OCI-LY7 (cell line): ENCODE measurements at regions not wholly inside any gene's neighbourhood (a gene's known extent, or its start where the extent isn't known, plus 50 kb on each side); places are given as distances from the start of the nearest gene placed in this dataset.

Experiments
- BruUV-seq: library from RNA; stranded (reverse); fragments of 400-500 nt; replicated peaks from 2 replicates; lab custom pipeline; 2021; lab: Mats Ljungman, UMichigan
- CTCF ChIA-PET: fragments of 300-600 bp; sonication (Branson Sonifier 250); formaldehyde crosslinking; loops from one replicate; lab custom pipeline; 2022; ENCODE audit warnings: antibody characterized with exemption; ENCODE audit not compliant: unreplicated experiment; lab: Charles Lee
- POLR2A ChIA-PET: fragments of 300-600 bp; sonication (Branson Sonifier 250); formaldehyde crosslinking; loops from one replicate; lab custom pipeline; 2022; ENCODE audit warnings: antibody characterized with exemption; lab: Charles Lee
- DNase-seq: peaks from one replicate; pipeline ENCODE4 v3.0.0-alpha.2; 2015; ENCODE audit warnings: low spot score
- H2AFZ ChIP-seq: fragments of 200-600 bp; sonication (generic), shearing (Covaris generic); 2 replicates; pipeline ENCODE4 v1.6.1; 2014; ENCODE audit warnings: mild to moderate bottlenecking, antibody characterized with exemption, low read length, moderate library complexity
- H3K27ac ChIP-seq: fragments of 200-600 bp; sonication (generic); 2 replicates; pipeline ENCODE4 v1.5.1; 2014; ENCODE audit warnings: mixed run types, low read depth, mild to moderate bottlenecking, moderate library complexity, low read length, inconsistent platforms; ENCODE audit not compliant: poor library complexity, severe bottlenecking
- H3K36me3 ChIP-seq: fragments of 200-600 bp; sonication (generic); 2 replicates; pipeline ENCODE4 v1.6.1; 2014; ENCODE audit warnings: mild to moderate bottlenecking, antibody characterized with exemption, low read length, moderate library complexity, mixed read lengths; ENCODE audit not compliant: insufficient read depth
- H3K4me1 ChIP-seq: fragments of 200-600 bp; sonication (generic); 2 replicates; pipeline ENCODE4 v1.5.1; 2014; ENCODE audit warnings: mild to moderate bottlenecking, low read length; ENCODE audit not compliant: insufficient read depth, poor library complexity, severe bottlenecking
- H3K4me2 ChIP-seq: fragments of 200-600 bp; sonication (generic); 2 replicates; pipeline ENCODE4 v1.6.1; 2014; ENCODE audit warnings: mild to moderate bottlenecking, low read length
- H3K4me3 ChIP-seq: fragments of 200-600 bp; sonication (generic); 2 replicates; pipeline ENCODE4 v1.5.1; 2014; ENCODE audit warnings: mild to moderate bottlenecking, low read depth, low read length; ENCODE audit not compliant: poor library complexity, severe bottlenecking
- H3K79me2 ChIP-seq: fragments of 200-600 bp; sonication (generic); 2 replicates; pipeline ENCODE4 v1.6.1; 2016; ENCODE audit warnings: low read depth, mild to moderate bottlenecking, low read length, moderate library complexity, mixed read lengths; ENCODE audit not compliant: insufficient read depth
- H3K9me2 ChIP-seq: fragments of 200-600 bp; sonication (generic); 2 replicates; pipeline ENCODE4 v1.6.1; 2016; ENCODE audit warnings: mild to moderate bottlenecking, low read length, mixed read lengths; ENCODE audit not compliant: insufficient read depth
- H3K9me3 ChIP-seq: fragments of 200-600 bp; sonication (generic); 2 replicates; pipeline ENCODE4 v1.6.1; 2014; ENCODE audit warnings: mild to moderate bottlenecking, mixed run types, low read length, mixed read lengths
- H4K20me1 ChIP-seq: fragments of 200-600 bp; sonication (generic); 2 replicates; pipeline ENCODE4 v1.6.1; 2014; ENCODE audit warnings: mild to moderate bottlenecking, antibody characterized with exemption, low read length, moderate library complexity, mixed read lengths; ENCODE audit not compliant: insufficient read depth
- EZH2phosphoT487 ChIP-seq: fragments of 200-600 bp; sonication (generic); IDR thresholded peaks from 2 replicates; pipeline ENCODE4 v1.6.1; 2018; ENCODE audit warnings: low read depth, borderline replicate concordance, mild to moderate bottlenecking, mixed run types, antibody characterized with exemption, low read length, moderate library complexity, mixed read lengths
- intact Hi-C: fragments of 100-400 bp; cut with micrococcal nuclease; formaldehyde crosslinking; loops from one replicate; pipeline ENCODE4 v1.10.0; 2022; ENCODE audit not compliant: unreplicated experiment
- TF ChIP-seq, protein P1 (sequence below): fragments of 200-600 bp; sonication (generic); conservative IDR thresholded peaks from 2 replicates; pipeline ENCODE4 v1.5.1; 2014; ENCODE audit warnings: mild to moderate bottlenecking, antibody characterized with exemption, low read length, moderate library complexity, mixed read lengths

DNA sequence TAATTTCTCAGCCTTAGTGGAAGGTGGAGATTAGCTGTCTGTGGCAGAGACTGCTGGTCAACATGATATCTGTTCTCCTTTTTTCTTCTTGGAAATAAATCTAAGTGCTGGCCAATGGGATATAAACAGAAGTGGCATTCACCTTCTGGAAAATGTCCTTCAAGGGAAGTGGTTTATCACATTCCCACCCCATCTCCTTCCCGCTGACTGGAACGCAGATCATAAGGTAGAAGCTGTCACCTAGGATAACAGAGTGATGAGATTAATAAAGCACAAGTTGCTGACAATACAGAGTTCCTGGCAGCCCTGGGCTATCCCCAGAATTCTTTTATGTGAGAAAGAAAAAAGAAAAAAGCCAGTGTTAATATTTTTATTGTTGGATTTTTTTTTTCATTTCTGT is 109.7 kb upstream of the OSMR start:
- Histone ChIP-seq H3K9me3 (no peaks in the 10 kb centered on the region), H3K27ac (no peak overlapping the region), H3K9me2 (no peaks in the 10 kb centered on the region), H2AFZ (no peak overlapping the region), H3K4me2 (no peak overlapping the region), H3K36me3 (no peaks in the 10 kb centered on the region), H3K4me3 (no peak overlapping the region), H3K79me2 (no peaks in the 10 kb centered on the region), H3K4me1 (no peaks in the 10 kb centered on the region), H4K20me1 (no peaks in the 10 kb centered on the region)
- no TSS peak for BruUV-seq
- no peak for DNase-seq
- POLR2A ChIA-PET: interaction anchor here (0.6 kb wide), 2 partner anchors 677 to 1139 kb away, joined by 3 read pairs; no protein-coding TSS in a partner anchor
- no peak for TF ChIP-seq EZH2phosphoT487
- TF ChIP-seq, protein P1, sequence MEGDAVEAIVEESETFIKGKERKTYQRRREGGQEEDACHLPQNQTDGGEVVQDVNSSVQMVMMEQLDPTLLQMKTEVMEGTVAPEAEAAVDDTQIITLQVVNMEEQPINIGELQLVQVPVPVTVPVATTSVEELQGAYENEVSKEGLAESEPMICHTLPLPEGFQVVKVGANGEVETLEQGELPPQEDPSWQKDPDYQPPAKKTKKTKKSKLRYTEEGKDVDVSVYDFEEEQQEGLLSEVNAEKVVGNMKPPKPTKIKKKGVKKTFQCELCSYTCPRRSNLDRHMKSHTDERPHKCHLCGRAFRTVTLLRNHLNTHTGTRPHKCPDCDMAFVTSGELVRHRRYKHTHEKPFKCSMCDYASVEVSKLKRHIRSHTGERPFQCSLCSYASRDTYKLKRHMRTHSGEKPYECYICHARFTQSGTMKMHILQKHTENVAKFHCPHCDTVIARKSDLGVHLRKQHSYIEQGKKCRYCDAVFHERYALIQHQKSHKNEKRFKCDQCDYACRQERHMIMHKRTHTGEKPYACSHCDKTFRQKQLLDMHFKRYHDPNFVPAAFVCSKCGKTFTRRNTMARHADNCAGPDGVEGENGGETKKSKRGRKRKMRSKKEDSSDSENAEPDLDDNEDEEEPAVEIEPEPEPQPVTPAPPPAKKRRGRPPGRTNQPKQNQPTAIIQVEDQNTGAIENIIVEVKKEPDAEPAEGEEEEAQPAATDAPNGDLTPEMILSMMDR: no peak
- intact Hi-C loops: no loop called here
- CTCF ChIA-PET: no interaction called here

- BruUV-seq: no TSS peak
- H3K9me2 ChIP-seq: no peaks in the 10 kb centered on the region
- no peaks in the 10 kb centered on the region for H3K4me1 ChIP-seq
- no peaks in the 10 kb centered on the region for H3K9me3 ChIP-seq
- no peak for TF ChIP-seq EZH2phosphoT487
- TF ChIP-seq, protein P1: no peak
- no peak for DNase-seq
- H3K27ac ChIP-seq: no peak overlapping the region
- H2AFZ ChIP-seq: no peak overlapping the region
- no peaks in the 10 kb centered on the region for H3K36me3 ChIP-seq
- intact Hi-C loops: no loop called here
- no peak overlapping the region for H3K4me2 ChIP-seq
- no peaks in the 10 kb centered on the region for H3K79me2 ChIP-seq
- no peaks in the 10 kb centered on the region for H4K20me1 ChIP-seq
- ChIA-PET POLR2A (no interaction called here), CTCF (no interaction called here)
- H3K4me3 ChIP-seq: no peak overlapping the region
Observed at GRCh38 chr5:38737976-38738375, 107.8 kb upstream of the OSMR start.

- TF ChIP-seq, protein P1: no peak
- TF ChIP-seq EZH2phosphoT487: no peak
- Histone ChIP-seq H3K9me2 (no peaks in the 10 kb centered on the region), H3K4me1 (no peaks in the 10 kb centered on the region), H3K9me3 (no peaks in the 10 kb centered on the region), H2AFZ (no peak overlapping the region), H3K36me3 (no peaks in the 10 kb centered on the region), H3K4me3 (no peak overlapping the region), H3K4me2 (no peak overlapping the region), H3K79me2 (no peaks in the 10 kb centered on the region), H3K27ac (no peak overlapping the region), H4K20me1 (no peaks in the 10 kb centered on the region)
- POLR2A ChIA-PET: no interaction called here
- intact Hi-C loops: no loop called here
- no TSS peak for BruUV-seq
- no peak for DNase-seq
- CTCF ChIA-PET: no interaction called here
Observed at GRCh38 chr5:38739011-38739704, 106.7 kb upstream of the OSMR start.
